HG03521 (cell line): ENCODE measurements at regions not wholly inside any gene's neighbourhood (a gene's known extent, or its start where the extent isn't known, plus 50 kb on each side); places are given as distances from the start of the nearest gene placed in this dataset.

Experiments used
- ATAC-seq: cut with Tn5 transposase; IDR thresholded peaks from one replicate; pipeline ENCODE4 v1.9.1; 2021; ENCODE audit warnings: mild to moderate bottlenecking, moderate library complexity; ENCODE audit not compliant: unreplicated experiment

GRCh38 chr10:3287572-3288445 lies 115.2 kb upstream of the PITRM1 start:
- no peak for ATAC-seq

- ATAC-seq, result no peak
These were observed 110.1 kb upstream of the PITRM1 start for GRCh38 chr10:3282674-3283017.

- no peak for ATAC-seq
These were observed 109.5 kb upstream of the PITRM1 start for GRCh38 chr10:3281941-3282673.

GRCh38 chr10:3278771-3279170 lies 106.2 kb upstream of the PITRM1 start:
- no peak for ATAC-seq

- ATAC-seq, result no peak
These were observed 105.0 kb upstream of the PITRM1 start for GRCh38 chr10:3277566-3277965.

GRCh38 chr10:3274414-3274813 lies 101.8 kb upstream of the PITRM1 start:
- ATAC-seq, result no peak

GRCh38 chr10:3273966-3274365 lies 101.4 kb upstream of the PITRM1 start:
- ATAC-seq, result no peak

- ATAC-seq, result no peak
These were observed 99.7 kb upstream of the PITRM1 start for GRCh38 chr10:3272300-3272699.

- no peak for ATAC-seq
These were observed 99.0 kb upstream of the PITRM1 start for GRCh38 chr10:3271354-3272115.

GRCh38 chr10:3270577-3271316 lies 98.2 kb upstream of the PITRM1 start:
- no peak for ATAC-seq

- ATAC-seq, result no peak
These were observed 95.4 kb upstream of the PITRM1 start for GRCh38 chr10:3268025-3268424.

GRCh38 chr10:3265088-3265487 lies 92.5 kb upstream of the PITRM1 start:
- ATAC-seq, result no peak

- no peak for ATAC-seq
These were observed 91.7 kb upstream of the PITRM1 start for GRCh38 chr10:3264161-3264761.

GRCh38 chr10:3263747-3264146 lies 91.2 kb upstream of the PITRM1 start:
- ATAC-seq, result no peak

- ATAC-seq, result no peak
These were observed 90.5 kb upstream of the PITRM1 start for GRCh38 chr10:3263082-3263481.

GRCh38 chr10:3261921-3262320 lies 89.3 kb upstream of the PITRM1 start:
- ATAC-seq, result no peak

GRCh38 chr10:3260066-3260834 lies 87.7 kb upstream of the PITRM1 start:
- no peak for ATAC-seq

GRCh38 chr10:3259499-3259898 lies 86.9 kb upstream of the PITRM1 start:
- ATAC-seq, result no peak

GRCh38 chr10:3258394-3258793 lies 85.8 kb upstream of the PITRM1 start:
- ATAC-seq, result no peak

- no peak for ATAC-seq
These were observed 83.0 kb upstream of the PITRM1 start for GRCh38 chr10:3255616-3256015.
